ENCODE measurements at regions not wholly inside any gene's neighbourhood (a gene's known extent, or its start where the extent isn't known, plus 50 kb on each side); places are given as distances from the start of the nearest gene placed in this dataset.

DNA sequence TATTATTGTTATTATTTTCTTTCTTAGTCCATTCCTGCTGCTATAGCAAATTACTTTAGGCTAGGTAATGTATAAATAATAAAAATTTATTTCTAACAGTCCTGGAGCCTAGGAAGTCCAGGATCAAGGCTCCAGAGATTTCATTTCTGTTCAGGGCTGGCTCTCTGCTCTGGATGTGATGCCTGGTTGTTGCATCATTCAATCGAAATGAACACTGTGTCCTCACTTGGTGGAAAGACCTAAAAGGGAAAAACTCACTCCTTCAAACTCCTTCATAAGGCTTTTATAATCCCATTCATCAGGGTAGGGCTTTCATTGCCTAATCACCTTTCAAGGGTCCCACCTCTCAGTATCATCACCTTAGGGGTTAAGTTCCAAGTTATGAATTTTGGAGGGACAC lies 395.0 kb downstream of the EFNB2 start:
- no peak for TF ChIP-seq ZNF274 (IDR thresholded peaks at IDR 0.05; ENCODE audit: low read depth, low read length)
- no peak for TF ChIP-seq SUZ12 (IDR thresholded peaks at IDR 0.05; ENCODE audit: extremely low read depth, insufficient read depth, insufficient read length)
- TF ChIP-seq YY1 (IDR thresholded peaks at IDR 0.05; ENCODE audit: insufficient read depth, insufficient read length) = no peak
